SK-N-SH (cell line): ENCODE measurements at regions not wholly inside any gene's neighbourhood (a gene's known extent, or its start where the extent isn't known, plus 50 kb on each side); places are given as distances from the start of the nearest gene placed in this dataset.

Experiments
- CTCF ChIA-PET: fragments of 300-600, 350-600 bp; formaldehyde crosslinking; extraction: SDS; loops from one replicate; lab custom pipeline; 2021; lab: Yijun Ruan, JAX
- POLR2A ChIA-PET: fragments of 350-600 bp; sonication (Branson Sonifier 250); formaldehyde crosslinking; extraction: SDS; loops from one replicate; lab custom pipeline; 2020; ENCODE audit warnings: antibody characterized with exemption, inconsistent platforms; lab: Yijun Ruan, JAX
- DNase-seq: peaks from one replicate; pipeline ENCODE4 v3.0.0; 2012
- H2AFZ ChIP-seq: fragments of 200-600 bp; sonication (generic); 2 replicates; pipeline ENCODE4 v1.8.1; 2016; ENCODE audit warnings: antibody characterized with exemption, mild to moderate bottlenecking, low read depth
- H3F3A ChIP-seq: fragments of 200-600 bp; sonication (generic); replicated peaks from 2 replicates; pipeline ENCODE3; 2016; ENCODE audit warnings: antibody characterized with exemption, mild to moderate bottlenecking; ENCODE audit not compliant: insufficient read depth
- H3K27ac ChIP-seq, 2 experiments: fragments of 200-500 bp in 1 of 2; fragments of 200-600 bp in 1 of 2; sonication (Bioruptor generic) in 1 of 2; sonication (generic), shearing (Covaris generic) in 1 of 2; 2 replicates each; pipeline versions ENCODE4 v1.5.1 to v1.6.1; 2014 to 2016; ENCODE audit warnings: low read depth in 2 of 2, inconsistent platforms in 1 of 2, low read length in 1 of 2, mild to moderate bottlenecking in 1 of 2, mixed read lengths in 1 of 2
- H3K27me3 ChIP-seq: fragments of 200-600 bp; sonication (generic), shearing (Covaris generic); 2 replicates; pipeline ENCODE4 v1.6.1; 2016; ENCODE audit warnings: mixed run types; ENCODE audit not compliant: insufficient read depth
- H3K36me3 ChIP-seq, 2 experiments: fragments of 200-500 bp in 1 of 2; fragments of 200-600 bp in 1 of 2; sonication (Bioruptor generic) in 1 of 2; sonication (generic) in 1 of 2; replicated peaks in 1 of 2; 2 replicates each; pipeline versions ENCODE3 to v1.5.1; 2014 to 2016; ENCODE audit warnings: low read length in 1 of 2, mild to moderate bottlenecking in 1 of 2; ENCODE audit not compliant: insufficient read depth in 2 of 2, control insufficient read depth in 1 of 2
- H3K4me1 ChIP-seq, 2 experiments: fragments of 200-500 bp in 1 of 2; fragments of 200-600 bp in 1 of 2; sonication (Bioruptor generic) in 1 of 2; sonication (generic), shearing (Covaris generic) in 1 of 2; 2 replicates each; pipeline versions ENCODE4 v1.5.1 to v1.6.1; 2014 to 2016; ENCODE audit warnings: low read depth in 1 of 2, low read length in 1 of 2, mixed run types in 1 of 2; ENCODE audit not compliant: insufficient read depth in 2 of 2, control insufficient read depth in 1 of 2
- H3K4me2 ChIP-seq: fragments of 200-600 bp; sonication (generic), shearing (Covaris generic); 2 replicates; pipeline ENCODE4 v1.6.1; 2017; ENCODE audit warnings: mixed run types
- H3K4me3 ChIP-seq, 2 experiments: fragments of 200-500 bp in 1 of 2; fragments of 200-600 bp in 1 of 2; sonication (Bioruptor generic) in 1 of 2; sonication (generic), shearing (Covaris generic) in 1 of 2; 2 replicates each; pipeline versions ENCODE4 v1.5.1 to v1.8.1; 2014 to 2016; ENCODE audit warnings: low read depth in 2 of 2, inconsistent platforms in 1 of 2, low read length in 1 of 2, mild to moderate bottlenecking in 1 of 2, mixed read lengths in 1 of 2, moderate library complexity in 1 of 2
- H3K79me2 ChIP-seq: fragments of 200-600 bp; sonication (generic); 2 replicates; pipeline ENCODE4 v1.8.1; 2017; ENCODE audit warnings: mild to moderate bottlenecking; ENCODE audit not compliant: insufficient read depth
- H3K9ac ChIP-seq: fragments of 200-600 bp; sonication (generic); 2 replicates; pipeline ENCODE4 v1.6.1; 2017; ENCODE audit warnings: mixed run types
- H3K9me2 ChIP-seq: fragments of 200-600 bp; sonication (generic); 2 replicates; pipeline ENCODE4 v1.6.1; 2017; ENCODE audit warnings: mixed run types
- H3K9me3 ChIP-seq: fragments of 200-600 bp; sonication (generic); 2 replicates; pipeline ENCODE4 v1.6.1; 2017; ENCODE audit warnings: mixed run types, mild to moderate bottlenecking, moderate library complexity
- H4K20me1 ChIP-seq: fragments of 200-600 bp; sonication (generic); 2 replicates; pipeline ENCODE4 v1.6.1; 2017; ENCODE audit warnings: mild to moderate bottlenecking, mixed run types; ENCODE audit not compliant: insufficient read depth
- CHD2 ChIP-seq: fragments of 150-350 bp; IDR thresholded peaks from 2 replicates; pipeline ENCODE4 v1.6.1; 2018; ENCODE audit warnings: low read length; ENCODE audit not compliant: partially characterized antibody
- CTCF ChIP-seq: fragments of 200-600 bp; sonication (generic); IDR thresholded peaks from 2 replicates; pipeline ENCODE4 v1.6.1; 2017; ENCODE audit warnings: antibody characterized with exemption, mild to moderate bottlenecking, moderate library complexity
- EZH2phosphoT487 ChIP-seq: fragments of 200-600 bp; sonication (generic); IDR thresholded peaks from 2 replicates; pipeline ENCODE4 v1.6.1; 2017; ENCODE audit warnings: low read depth, mixed run types, mild to moderate bottlenecking, antibody characterized with exemption, moderate library complexity, borderline replicate concordance
- FOXM1 ChIP-seq: IDR thresholded peaks from 2 replicates; pipeline ENCODE4 v1.4.0; 2012; ENCODE audit warnings: low read depth, mild to moderate bottlenecking
- GABPA ChIP-seq: IDR thresholded peaks from 2 replicates; pipeline ENCODE4 v1.4.0; 2012; ENCODE audit warnings: low read depth, mild to moderate bottlenecking
- MAX ChIP-seq: IDR thresholded peaks from 2 replicates; pipeline ENCODE4 v1.4.0; 2012; ENCODE audit warnings: low read depth
- MXI1 ChIP-seq: IDR thresholded peaks from 2 replicates; pipeline ENCODE4 v1.6.1; 2012; ENCODE audit warnings: mild to moderate bottlenecking, low read depth, low read length, improper control_type of control experiment
- NFIC ChIP-seq: IDR thresholded peaks from 2 replicates; pipeline ENCODE4 v1.4.0; 2012; ENCODE audit warnings: borderline replicate concordance
- NRF1 ChIP-seq: IDR thresholded peaks from 2 replicates; pipeline ENCODE4 v1.6.1; 2012; ENCODE audit warnings: low read depth, mild to moderate bottlenecking, low read length
- POLR2AphosphoS5 ChIP-seq: IDR thresholded peaks from 2 replicates; pipeline ENCODE4 v1.6.1; 2012; ENCODE audit warnings: low read depth, low read length
- RAD21 ChIP-seq: IDR thresholded peaks from 2 replicates; pipeline ENCODE4 v1.6.1; 2012; ENCODE audit warnings: mild to moderate bottlenecking, low read length
- SMC3 ChIP-seq: IDR thresholded peaks from 2 replicates; pipeline ENCODE4 v1.6.1; 2012; ENCODE audit warnings: low read depth, low read length, improper control_type of control experiment
- TAF1 ChIP-seq: IDR thresholded peaks from 2 replicates; pipeline ENCODE4 v1.6.1; 2012; ENCODE audit warnings: low read depth, mild to moderate bottlenecking, low read length, moderate library complexity, borderline replicate concordance
- TEAD4 ChIP-seq: IDR thresholded peaks from 2 replicates; pipeline ENCODE4 v1.4.0; 2012; ENCODE audit warnings: mild to moderate bottlenecking, borderline replicate concordance; ENCODE audit not compliant: insufficient read depth
- USF2 ChIP-seq: fragments of 150-350 bp; IDR thresholded peaks from 2 replicates; pipeline ENCODE4 v1.6.1; 2017; ENCODE audit warnings: antibody characterized with exemption, low read length, low read depth, borderline replicate concordance
- WGBS: methylation state at CpG from one replicate; pipeline ENCODE4 v1.1.6; 2017; ENCODE audit warnings: low lambda C conversion rate; 5-methylcytosine and 5-hydroxymethylcytosine counted together
- small RNA-seq, 7 experiments: library from RNA; depleted of rRNA; stranded (forward); fragments of <200 nt; gene quantifications; one replicate each; pipeline ENCODE3, GENCODE V24; 2012
- TF ChIP-seq, protein P1 (sequence below): IDR thresholded peaks from 2 replicates; pipeline ENCODE4 v1.4.0; 2012; ENCODE audit warnings: low read depth, borderline replicate concordance

GRCh38 chr11:112911124-112911523 lies 50.1 kb upstream of the NCAM1 start:
- ChIA-PET POLR2A (no interaction called here), CTCF (no interaction called here)
- Histone ChIP-seq H3K4me2 (no peak overlapping the region), H3K4me1 (peaks cover 0 to 3% of the 10 kb centered on the region in 2 experiments; a peak in 1 of 4 replicates), H2AFZ (no peak overlapping the region), H3K36me3 (no peaks in the 10 kb centered on the region), H3K27me3 (no peaks in the 10 kb centered on the region; the same call in 1 of the 2 replicates), H3K79me2 (no peaks in the 10 kb centered on the region), H3K9me2 (no peaks in the 10 kb centered on the region), H3K9ac (no peak overlapping the region), H3K9me3 (no peaks in the 10 kb centered on the region), H3F3A (no peaks in the 10 kb centered on the region), H3K27ac (no peak overlapping the region), H4K20me1 (no peaks in the 10 kb centered on the region), H3K4me3 (no peak overlapping the region)
- DNase-seq, result no peak
- WGBS, result 50% methylated on average over 1 of the region's 1 CpG
- TF ChIP-seq USF2 (no peak), TEAD4 (no peak), NRF1 (no peak), EZH2phosphoT487 (no peak), CTCF (no peak), POLR2AphosphoS5 (no peak), FOXM1 (no peak), MAX (no peak), CHD2 (no peak), MXI1 (no peak), RAD21 (no peak), SMC3 (no peak), NFIC (no peak), GABPA (no peak), TAF1 (no peak)
- TF ChIP-seq, protein P1, sequence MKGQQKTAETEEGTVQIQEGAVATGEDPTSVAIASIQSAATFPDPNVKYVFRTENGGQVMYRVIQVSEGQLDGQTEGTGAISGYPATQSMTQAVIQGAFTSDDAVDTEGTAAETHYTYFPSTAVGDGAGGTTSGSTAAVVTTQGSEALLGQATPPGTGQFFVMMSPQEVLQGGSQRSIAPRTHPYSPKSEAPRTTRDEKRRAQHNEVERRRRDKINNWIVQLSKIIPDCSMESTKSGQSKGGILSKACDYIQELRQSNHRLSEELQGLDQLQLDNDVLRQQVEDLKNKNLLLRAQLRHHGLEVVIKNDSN, result no peak

Small RNA genes lying in the stretch of these regions (small RNA-seq; reads per million reads assigned to genes)
- gene RF00477 (0 reads per million in 7 experiments), gene RNU6-44P (0 to 4.5 (median 0.40) reads per million in 7 experiments)
